ENCODE measurements at regions not wholly inside any gene's neighbourhood (a gene's known extent, or its start where the extent isn't known, plus 50 kb on each side); places are given as distances from the start of the nearest gene placed in this dataset.

DNA sequence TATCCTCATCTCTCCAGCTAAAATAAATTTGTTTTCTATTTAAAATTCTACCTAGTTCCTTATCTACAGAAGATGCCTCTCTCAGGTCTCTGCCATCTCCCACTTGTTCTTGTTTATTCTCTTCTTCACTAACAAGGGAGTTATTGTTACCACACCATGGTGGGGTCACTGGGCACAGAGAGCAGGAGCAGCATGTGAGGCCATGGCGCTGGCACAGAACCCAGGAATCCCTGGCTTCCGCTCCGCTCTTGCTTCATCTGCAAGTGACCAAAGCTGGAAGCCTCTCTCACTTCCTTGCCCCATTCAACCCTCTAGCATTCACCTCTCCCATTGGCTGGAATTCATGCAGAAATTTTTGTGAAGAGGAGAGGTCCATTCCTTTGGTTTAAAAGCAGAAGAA, 190.7 kb upstream of the NCAM1 start:
- peaks cover 18% of the 10 kb centered on the region for H3K4me1 ChIP-seq
- H3K9ac ChIP-seq, result no peak overlapping the region
- H3K27me3 ChIP-seq, result no peaks in the 10 kb centered on the region
- H3K27ac ChIP-seq, result no peak overlapping the region
- H3K4me3 ChIP-seq, result no peak overlapping the region
- H3K4me2 ChIP-seq, result no peak overlapping the region
- H4K20me1 ChIP-seq, result no peaks in the 10 kb centered on the region
- no peak for TF ChIP-seq Cebpa-rat (IDR thresholded peaks at IDR 0.05)
- H3K9me3 ChIP-seq, result no peaks in the 10 kb centered on the region
- H3K36me3 ChIP-seq, result no peaks in the 10 kb centered on the region

DNA sequence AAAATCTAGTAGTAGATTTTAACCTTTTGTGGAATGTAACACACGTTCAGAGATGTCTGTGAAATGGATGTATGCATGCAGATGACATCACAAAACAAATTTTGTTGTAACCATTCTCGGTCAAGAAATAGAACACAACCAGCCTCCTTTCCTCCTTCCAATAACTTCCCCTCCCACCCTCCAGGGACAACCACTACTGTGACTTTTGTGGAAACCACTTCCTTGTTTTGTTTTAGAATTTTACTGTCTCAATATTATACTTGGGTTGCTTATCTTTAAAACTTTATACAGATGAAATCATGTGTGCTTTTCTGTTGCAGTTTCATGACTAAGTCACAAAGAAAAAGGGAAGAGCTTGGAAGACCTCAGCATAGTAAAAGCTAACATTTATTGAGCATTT, 189.4 kb upstream of the NCAM1 start:
- Histone ChIP-seq H4K20me1 (no peaks in the 10 kb centered on the region), H3K27me3 (no peaks in the 10 kb centered on the region), H3K4me3 (no peak overlapping the region), H3K9ac (no peak overlapping the region), H3K4me1 (peaks cover 14% of the 10 kb centered on the region), H3K9me3 (no peaks in the 10 kb centered on the region), H3K36me3 (no peaks in the 10 kb centered on the region), H3K27ac (no peak overlapping the region), H3K4me2 (peak overlapping the region; percentile 47)
- TF ChIP-seq Cebpa-rat (IDR thresholded peaks at IDR 0.05), result no peak

DNA sequence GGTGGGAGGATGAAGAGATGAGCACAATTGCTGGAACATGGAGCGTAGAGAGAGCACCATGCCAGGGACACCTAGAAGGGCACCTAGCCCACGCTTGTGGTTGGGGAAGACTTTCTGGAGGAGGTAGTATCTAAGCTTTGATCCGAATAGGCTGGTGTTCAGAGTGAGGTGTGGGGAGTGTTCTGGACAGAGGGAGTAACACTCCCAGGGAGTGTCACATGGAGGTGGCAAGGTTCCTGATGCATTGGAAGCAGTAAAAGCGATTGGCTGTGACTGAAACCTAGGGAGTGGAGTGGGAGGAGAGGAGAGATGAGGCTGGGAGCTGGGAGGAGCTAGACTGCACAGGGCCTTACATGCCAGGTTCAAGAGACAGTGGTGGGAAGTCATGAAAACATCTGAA, 188.0 kb upstream of the NCAM1 start:
- no peak overlapping the region for H3K27ac ChIP-seq
- no peak overlapping the region for H3K4me2 ChIP-seq
- H3K9ac ChIP-seq, result no peak overlapping the region
- no peaks in the 10 kb centered on the region for H3K36me3 ChIP-seq
- no peaks in the 10 kb centered on the region for H3K27me3 ChIP-seq
- peaks cover 14% of the 10 kb centered on the region for H3K4me1 ChIP-seq
- H3K4me3 ChIP-seq, result no peak overlapping the region
- no peak for TF ChIP-seq Cebpa-rat (IDR thresholded peaks at IDR 0.05)
- no peaks in the 10 kb centered on the region for H3K9me3 ChIP-seq
- H4K20me1 ChIP-seq, result no peaks in the 10 kb centered on the region

DNA sequence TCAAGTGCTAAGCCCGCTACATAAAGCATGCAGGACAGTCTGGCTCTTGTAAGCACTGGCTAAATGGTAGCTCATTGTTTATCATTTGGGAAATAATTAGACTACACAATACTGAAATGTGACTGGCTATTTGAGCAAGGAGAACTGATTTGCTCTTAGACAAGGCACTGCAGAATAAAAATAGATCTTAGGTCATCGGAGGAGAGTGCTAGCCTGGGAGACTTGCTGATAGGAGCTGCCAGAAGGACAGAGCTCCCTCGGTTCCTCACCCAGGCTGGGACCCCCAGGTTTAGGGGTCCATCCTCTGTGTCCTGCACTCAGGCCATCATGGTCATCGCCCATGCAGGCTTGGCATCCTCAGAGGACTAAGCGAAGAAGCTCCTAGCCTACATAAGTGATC, 184.4 kb upstream of the NCAM1 start:
- no peaks in the 10 kb centered on the region for H4K20me1 ChIP-seq
- H3K27ac ChIP-seq, result no peak overlapping the region
- TF ChIP-seq Cebpa-rat (IDR thresholded peaks at IDR 0.05), result no peak
- no peak overlapping the region for H3K4me2 ChIP-seq
- no peaks in the 10 kb centered on the region for H3K36me3 ChIP-seq
- no peaks in the 10 kb centered on the region for H3K9me3 ChIP-seq
- peaks cover 8% of the 10 kb centered on the region for H3K4me1 ChIP-seq
- no peak overlapping the region for H3K4me3 ChIP-seq
- H3K27me3 ChIP-seq, result no peaks in the 10 kb centered on the region
- no peak overlapping the region for H3K9ac ChIP-seq

DNA sequence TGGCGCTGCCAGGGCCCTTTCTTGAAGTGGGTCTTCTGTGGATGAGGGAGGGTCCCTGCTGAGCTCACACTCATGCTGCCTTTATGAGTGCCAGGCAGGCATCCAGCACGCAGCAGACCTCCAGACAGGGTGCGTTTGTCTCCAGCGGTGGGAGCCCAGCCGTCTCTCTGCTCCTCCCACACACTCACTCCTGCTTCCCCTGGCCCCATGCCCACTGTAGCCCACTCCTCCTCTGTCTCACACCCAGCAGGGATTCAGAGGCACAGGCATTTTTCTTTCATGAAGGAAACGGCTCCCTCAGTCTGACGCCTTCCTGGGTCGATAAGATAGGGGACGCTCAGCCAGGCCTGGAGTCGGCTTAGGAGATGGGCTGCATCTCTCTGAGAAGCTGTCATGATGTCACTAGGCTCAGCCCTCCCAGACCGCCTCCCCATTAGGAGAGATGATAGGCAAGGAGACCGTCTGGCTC, 183.9 kb upstream of the NCAM1 start:
- H3K4me1 ChIP-seq, result peaks cover 4% of the 10 kb centered on the region
- H3K27me3 ChIP-seq, result no peaks in the 10 kb centered on the region
- no peak overlapping the region for H3K4me3 ChIP-seq
- TF ChIP-seq Cebpa-rat (IDR thresholded peaks at IDR 0.05), result no peak
- no peak overlapping the region for H3K4me2 ChIP-seq
- no peak overlapping the region for H3K9ac ChIP-seq
- H4K20me1 ChIP-seq, result no peaks in the 10 kb centered on the region
- H3K27ac ChIP-seq, result no peak overlapping the region
- H3K9me3 ChIP-seq, result no peaks in the 10 kb centered on the region
- no peaks in the 10 kb centered on the region for H3K36me3 ChIP-seq

DNA sequence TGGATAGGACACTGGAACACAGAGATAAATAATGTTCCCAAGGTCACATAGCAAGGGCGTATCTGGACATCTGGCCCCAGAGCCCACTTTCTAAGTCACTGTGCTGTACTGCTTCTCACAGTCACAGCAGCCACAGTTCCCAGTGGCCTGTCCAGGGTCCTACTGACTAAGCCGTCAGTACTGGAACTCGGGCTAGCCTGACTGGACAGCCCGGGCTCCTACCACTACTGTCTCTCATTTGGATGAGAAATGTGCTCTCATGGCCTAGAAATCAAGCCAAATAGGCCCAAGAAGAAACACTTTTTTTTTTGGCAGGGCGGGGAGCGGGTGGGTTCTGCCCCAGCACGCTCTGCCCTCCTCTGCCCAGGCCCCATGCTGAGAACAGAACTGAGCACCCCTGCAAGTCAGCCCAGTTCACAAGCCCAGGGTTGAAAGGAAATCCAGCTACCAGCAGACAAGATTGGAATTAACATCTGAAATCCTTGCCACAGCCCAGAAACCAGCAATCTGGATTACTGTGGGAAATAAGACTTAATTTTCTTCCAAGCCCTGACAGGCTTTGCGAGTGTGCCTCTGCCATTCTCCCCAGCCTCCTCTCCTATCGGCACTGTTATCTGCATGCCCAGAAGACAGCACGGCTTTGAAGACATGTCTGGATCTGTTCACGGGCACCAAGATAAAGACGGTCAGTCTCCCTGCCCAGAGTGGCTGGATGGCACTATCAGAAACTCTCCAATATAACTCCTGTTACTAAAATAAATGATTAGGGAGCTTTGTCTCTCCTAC, 182.9 kb upstream of the NCAM1 start:
- Histone ChIP-seq H3K4me1 (no peaks in the 10 kb centered on the region), H3K27ac (no peak overlapping the region), H3K9me3 (no peaks in the 10 kb centered on the region), H4K20me1 (no peaks in the 10 kb centered on the region), H3K36me3 (no peaks in the 10 kb centered on the region), H3K27me3 (no peaks in the 10 kb centered on the region), H3K4me2 (no peak overlapping the region), H3K4me3 (no peak overlapping the region), H3K9ac (no peak overlapping the region)
- TF ChIP-seq Cebpa-rat (IDR thresholded peaks at IDR 0.05), result no peak

DNA sequence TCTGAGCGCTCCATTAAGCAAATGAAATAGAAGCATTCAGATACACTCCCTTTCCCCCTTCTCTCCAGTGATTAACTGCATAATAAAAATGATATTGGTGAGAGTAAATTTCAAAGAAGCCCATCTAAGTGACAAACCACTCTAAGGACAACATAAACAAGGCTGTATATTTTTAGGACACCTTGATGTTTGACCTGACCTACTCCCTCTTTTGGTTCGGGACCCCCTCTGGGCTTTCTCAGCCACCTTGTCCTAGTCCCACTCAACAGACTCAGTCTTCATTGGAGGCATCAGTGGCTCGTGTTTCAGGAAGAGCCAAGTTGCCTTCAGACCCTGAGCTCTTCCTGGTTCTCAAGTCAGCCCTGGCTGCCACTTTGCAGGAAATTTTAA, 182.3 kb upstream of the NCAM1 start:
- no peaks in the 10 kb centered on the region for H3K36me3 ChIP-seq
- no peak overlapping the region for H3K9ac ChIP-seq
- H4K20me1 ChIP-seq, result no peaks in the 10 kb centered on the region
- no peak overlapping the region for H3K27ac ChIP-seq
- TF ChIP-seq Cebpa-rat (IDR thresholded peaks at IDR 0.05), result no peak
- no peaks in the 10 kb centered on the region for H3K9me3 ChIP-seq
- H3K27me3 ChIP-seq, result no peaks in the 10 kb centered on the region
- H3K4me3 ChIP-seq, result no peak overlapping the region
- no peaks in the 10 kb centered on the region for H3K4me1 ChIP-seq
- no peak overlapping the region for H3K4me2 ChIP-seq

DNA sequence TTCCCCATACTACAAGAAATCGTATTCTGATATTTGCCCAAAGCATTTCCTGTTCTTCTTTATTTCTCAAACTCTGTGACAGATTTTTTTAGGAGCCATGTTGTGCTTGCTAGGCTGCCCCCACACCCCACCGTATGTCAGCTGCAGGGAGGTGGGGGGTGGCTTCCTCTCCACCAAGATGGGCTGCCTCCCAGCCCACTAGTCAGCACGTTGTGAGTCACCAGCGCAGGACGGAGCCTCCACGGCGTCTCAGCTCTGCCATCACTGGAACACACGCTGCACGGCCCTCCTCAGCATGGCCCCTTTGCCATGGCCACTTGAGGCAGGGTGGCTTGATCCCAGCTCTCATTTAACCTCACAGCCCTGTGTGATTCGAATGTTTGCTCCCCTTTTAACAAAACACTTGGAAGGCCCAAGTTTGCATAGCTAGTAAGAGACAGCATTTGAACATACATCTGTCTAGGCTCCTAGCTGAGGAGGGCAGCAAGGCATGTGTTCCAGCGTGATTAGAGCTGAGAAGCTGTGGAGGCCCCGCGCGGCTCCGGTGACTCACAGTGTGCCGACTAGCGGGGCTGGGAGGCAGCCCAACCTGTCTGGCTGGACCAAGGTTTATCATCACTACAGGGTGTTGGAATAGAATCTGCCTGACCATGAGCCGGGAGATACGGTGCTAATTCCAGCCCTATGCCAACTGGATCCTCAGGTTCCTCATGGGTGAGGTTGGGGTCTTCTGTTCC, 180.7 kb upstream of the NCAM1 start:
- H3K4me2 ChIP-seq, result no peak overlapping the region
- no peak overlapping the region for H3K27ac ChIP-seq
- no peaks in the 10 kb centered on the region for H3K36me3 ChIP-seq
- H3K9ac ChIP-seq, result no peak overlapping the region
- H3K4me3 ChIP-seq, result no peak overlapping the region
- no peaks in the 10 kb centered on the region for H3K4me1 ChIP-seq
- TF ChIP-seq Cebpa-rat (IDR thresholded peaks at IDR 0.05), result no peak
- H4K20me1 ChIP-seq, result no peaks in the 10 kb centered on the region
- H3K27me3 ChIP-seq, result no peaks in the 10 kb centered on the region
- H3K9me3 ChIP-seq, result no peaks in the 10 kb centered on the region

DNA sequence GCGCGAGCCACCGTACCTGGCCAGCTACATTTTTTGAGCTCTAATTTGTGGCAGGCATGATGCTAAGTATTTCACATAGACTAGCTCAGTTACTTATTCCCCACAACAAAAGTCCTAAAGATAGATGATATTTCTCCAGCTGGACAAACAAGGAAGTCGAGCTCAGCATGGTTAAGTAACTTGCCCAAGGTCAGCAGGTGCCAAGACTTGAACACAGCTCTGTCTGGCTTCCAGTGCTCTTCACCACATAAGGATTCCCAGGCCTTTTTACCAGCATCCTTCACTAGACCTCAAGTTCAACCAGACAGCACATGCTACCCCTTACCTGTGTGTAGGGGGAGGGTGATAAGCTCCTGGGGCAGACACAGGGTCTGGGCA, 177.3 kb upstream of the NCAM1 start:
- no peaks in the 10 kb centered on the region for H3K27me3 ChIP-seq
- H4K20me1 ChIP-seq, result no peaks in the 10 kb centered on the region
- no peaks in the 10 kb centered on the region for H3K4me1 ChIP-seq
- no peak overlapping the region for H3K4me3 ChIP-seq
- TF ChIP-seq Cebpa-rat (IDR thresholded peaks at IDR 0.05), result no peak
- H3K27ac ChIP-seq, result no peak overlapping the region
- H3K9me3 ChIP-seq, result no peaks in the 10 kb centered on the region
- no peak overlapping the region for H3K4me2 ChIP-seq
- H3K36me3 ChIP-seq, result no peaks in the 10 kb centered on the region
- H3K9ac ChIP-seq, result no peak overlapping the region

DNA sequence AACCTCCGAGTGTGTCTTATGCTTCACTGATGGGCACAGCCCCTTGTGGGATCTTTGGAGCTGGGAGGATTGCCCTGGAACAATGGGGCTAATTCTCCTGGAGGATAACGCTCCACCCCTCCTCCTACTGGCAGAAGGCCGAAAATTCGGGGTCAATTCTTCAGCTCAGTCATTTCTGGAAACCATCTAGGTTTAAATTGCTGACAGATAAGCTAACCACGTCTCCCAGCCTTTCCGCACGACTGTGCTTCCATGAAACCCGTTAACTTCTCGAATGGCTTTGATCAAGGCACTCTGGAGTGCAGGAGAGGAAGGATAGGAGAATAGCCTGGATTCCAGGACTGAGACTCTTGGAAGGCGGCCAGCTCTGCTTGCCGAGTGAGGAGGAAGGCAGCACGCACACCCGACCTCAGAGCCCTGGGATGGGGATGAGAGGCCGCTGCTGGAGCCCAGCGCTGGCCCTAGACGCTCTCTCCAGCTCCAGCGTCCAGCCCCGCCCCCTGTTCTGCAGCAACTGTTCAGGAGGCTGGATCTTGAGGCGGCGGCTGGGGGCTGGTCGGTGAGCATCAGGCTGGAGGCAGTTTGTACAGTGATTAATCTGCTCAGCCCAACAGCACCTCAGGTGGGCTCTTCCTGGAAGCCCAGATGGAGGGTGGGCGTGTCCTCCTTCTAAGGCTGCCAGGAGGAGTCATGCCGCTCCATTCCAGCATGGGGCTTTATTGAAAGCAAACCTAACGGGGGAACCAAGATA, 176.7 kb upstream of the NCAM1 start:
- no peaks in the 10 kb centered on the region for H3K36me3 ChIP-seq
- no peak overlapping the region for H3K4me3 ChIP-seq
- no peak overlapping the region for H3K9ac ChIP-seq
- H3K4me2 ChIP-seq, result no peak overlapping the region
- no peak for TF ChIP-seq Cebpa-rat (IDR thresholded peaks at IDR 0.05)
- no peaks in the 10 kb centered on the region for H4K20me1 ChIP-seq
- H3K27ac ChIP-seq, result no peak overlapping the region
- no peaks in the 10 kb centered on the region for H3K9me3 ChIP-seq
- H3K4me1 ChIP-seq, result no peaks in the 10 kb centered on the region
- no peaks in the 10 kb centered on the region for H3K27me3 ChIP-seq

All from BLaER1 (cell line).